ENCODE measurements at regions not wholly inside any gene's neighbourhood (a gene's known extent, or its start where the extent isn't known, plus 50 kb on each side); places are given as distances from the start of the nearest gene placed in this dataset.

- H3K4me1 ChIP-seq (ENCODE audit: control insufficient read depth, insufficient read depth, low read length, poor library complexity, severe bottlenecking) = no peaks in the 10 kb centered on the region
- H3K4me3 ChIP-seq (ENCODE audit: extremely low read depth, insufficient read depth, low read length, poor library complexity, severe bottlenecking) = no peak overlapping the region
- WGBS, 2 experiments (ENCODE audit: insufficient coverage in 2 of 2) = no CpG with 5 or more reads among the region's 2 CpGs
- H3K36me3 ChIP-seq (ENCODE audit: control insufficient read depth, insufficient read depth, low read length) = no peaks in the 10 kb centered on the region
- no peaks in the 10 kb centered on the region for H3K9me3 ChIP-seq (ENCODE audit: control insufficient read depth, low read length)
- no peak overlapping the region for H3K27ac ChIP-seq (ENCODE audit: low read depth, low read length, severe bottlenecking)
Measured at GRCh38 chr4:19304028-19304427, 947.7 kb upstream of the SLIT2 start.

GRCh38 chr4:19301527-19301926 lies 950.2 kb upstream of the SLIT2 start:
- Histone ChIP-seq H3K36me3 (ENCODE audit: control insufficient read depth, insufficient read depth, low read length) (no peaks in the 10 kb centered on the region), H3K4me1 (ENCODE audit: control insufficient read depth, insufficient read depth, low read length, poor library complexity, severe bottlenecking) (no peaks in the 10 kb centered on the region), H3K4me3 (ENCODE audit: extremely low read depth, insufficient read depth, low read length, poor library complexity, severe bottlenecking) (no peak overlapping the region), H3K27ac (ENCODE audit: low read depth, low read length, severe bottlenecking) (no peak overlapping the region), H3K9me3 (ENCODE audit: control insufficient read depth, low read length) (no peaks in the 10 kb centered on the region)
- 89 to 93% methylated on average over 2 of the region's 4 CpGs for WGBS, 2 experiments (ENCODE audit: insufficient coverage in 2 of 2)

GRCh38 chr4:19300213-19300612 lies 951.5 kb upstream of the SLIT2 start:
- WGBS, 2 experiments (ENCODE audit: insufficient coverage in 2 of 2) = no CpG with 5 or more reads among the region's 1 CpG
- H3K27ac ChIP-seq (ENCODE audit: low read depth, low read length, severe bottlenecking) = no peak overlapping the region
- no peaks in the 10 kb centered on the region for H3K9me3 ChIP-seq (ENCODE audit: control insufficient read depth, low read length)

GRCh38 chr4:19298998-19299397 lies 952.7 kb upstream of the SLIT2 start:
- H3K9me3 ChIP-seq (ENCODE audit: control insufficient read depth, low read length) = no peaks in the 10 kb centered on the region
- H3K4me3 ChIP-seq (ENCODE audit: extremely low read depth, insufficient read depth, low read length, poor library complexity, severe bottlenecking) = no peak overlapping the region
- H3K36me3 ChIP-seq (ENCODE audit: control insufficient read depth, insufficient read depth, low read length) = no peaks in the 10 kb centered on the region
- WGBS, 2 experiments (ENCODE audit: insufficient coverage in 2 of 2) = 100% methylated on average over 1 of the region's 3 CpGs; no CpG with 5 or more reads in 1 of the 2 experiments
- H3K4me1 ChIP-seq (ENCODE audit: control insufficient read depth, insufficient read depth, low read length, poor library complexity, severe bottlenecking) = no peaks in the 10 kb centered on the region
- no peak overlapping the region for H3K27ac ChIP-seq (ENCODE audit: low read depth, low read length, severe bottlenecking)

More at GRCh38 chr4:19300213-19300612, 951.5 kb upstream of the SLIT2 start:
- Histone ChIP-seq H3K4me3 (ENCODE audit: extremely low read depth, insufficient read depth, low read length, poor library complexity, severe bottlenecking) (no peak overlapping the region), H3K4me1 (ENCODE audit: control insufficient read depth, insufficient read depth, low read length, poor library complexity, severe bottlenecking) (no peaks in the 10 kb centered on the region), H3K36me3 (ENCODE audit: control insufficient read depth, insufficient read depth, low read length) (no peaks in the 10 kb centered on the region)

GRCh38 chr4:19293781-19294180 lies 957.9 kb upstream of the SLIT2 start:
- Histone ChIP-seq H3K4me1 (ENCODE audit: control insufficient read depth, insufficient read depth, low read length, poor library complexity, severe bottlenecking) (no peaks in the 10 kb centered on the region), H3K27ac (ENCODE audit: low read depth, low read length, severe bottlenecking) (no peak overlapping the region), H3K36me3 (ENCODE audit: control insufficient read depth, insufficient read depth, low read length) (no peaks in the 10 kb centered on the region), H3K9me3 (ENCODE audit: control insufficient read depth, low read length) (peaks cover 13% of the 10 kb centered on the region), H3K4me3 (ENCODE audit: extremely low read depth, insufficient read depth, low read length, poor library complexity, severe bottlenecking) (no peak overlapping the region)
- WGBS, 2 experiments (ENCODE audit: insufficient coverage in 2 of 2) = 80 to 100% methylated on average over 1 of the region's 1 CpG

GRCh38 chr4:19293080-19293479 lies 958.6 kb upstream of the SLIT2 start:
- Histone ChIP-seq H3K9me3 (ENCODE audit: control insufficient read depth, low read length) (peaks cover 13% of the 10 kb centered on the region), H3K36me3 (ENCODE audit: control insufficient read depth, insufficient read depth, low read length) (no peaks in the 10 kb centered on the region), H3K4me3 (ENCODE audit: extremely low read depth, insufficient read depth, low read length, poor library complexity, severe bottlenecking) (no peak overlapping the region), H3K27ac (ENCODE audit: low read depth, low read length, severe bottlenecking) (no peak overlapping the region), H3K4me1 (ENCODE audit: control insufficient read depth, insufficient read depth, low read length, poor library complexity, severe bottlenecking) (no peaks in the 10 kb centered on the region)
- no CpG with 5 or more reads among the region's 1 CpG for WGBS, 2 experiments (ENCODE audit: insufficient coverage in 2 of 2)

GRCh38 chr4:19286924-19287323 lies 964.8 kb upstream of the SLIT2 start:
- Histone ChIP-seq H3K4me3 (ENCODE audit: extremely low read depth, insufficient read depth, low read length, poor library complexity, severe bottlenecking) (no peak overlapping the region), H3K27ac (ENCODE audit: low read depth, low read length, severe bottlenecking) (no peak overlapping the region), H3K9me3 (ENCODE audit: control insufficient read depth, low read length) (peaks cover 8% of the 10 kb centered on the region), H3K4me1 (ENCODE audit: control insufficient read depth, insufficient read depth, low read length, poor library complexity, severe bottlenecking) (no peaks in the 10 kb centered on the region), H3K36me3 (ENCODE audit: control insufficient read depth, insufficient read depth, low read length) (no peaks in the 10 kb centered on the region)
- no CpG with 5 or more reads among the region's 1 CpG for WGBS, 2 experiments (ENCODE audit: insufficient coverage in 2 of 2)

- H3K4me1 ChIP-seq (ENCODE audit: control insufficient read depth, insufficient read depth, low read length, poor library complexity, severe bottlenecking) = no peaks in the 10 kb centered on the region
- no peak overlapping the region for H3K27ac ChIP-seq (ENCODE audit: low read depth, low read length, severe bottlenecking)
- no peaks in the 10 kb centered on the region for H3K36me3 ChIP-seq (ENCODE audit: control insufficient read depth, insufficient read depth, low read length)
- H3K9me3 ChIP-seq (ENCODE audit: control insufficient read depth, low read length) = peaks cover 14% of the 10 kb centered on the region
- 100% methylated on average over 1 of the region's 3 CpGs for WGBS, 2 experiments (ENCODE audit: insufficient coverage in 2 of 2)
- no peak overlapping the region for H3K4me3 ChIP-seq (ENCODE audit: extremely low read depth, insufficient read depth, low read length, poor library complexity, severe bottlenecking)
Measured at GRCh38 chr4:19285146-19285545, 966.6 kb upstream of the SLIT2 start.

- Histone ChIP-seq H3K9me3 (ENCODE audit: control insufficient read depth, low read length) (peaks cover 14% of the 10 kb centered on the region), H3K27ac (ENCODE audit: low read depth, low read length, severe bottlenecking) (no peak overlapping the region), H3K4me1 (ENCODE audit: control insufficient read depth, insufficient read depth, low read length, poor library complexity, severe bottlenecking) (no peaks in the 10 kb centered on the region), H3K4me3 (ENCODE audit: extremely low read depth, insufficient read depth, low read length, poor library complexity, severe bottlenecking) (no peak overlapping the region), H3K36me3 (ENCODE audit: control insufficient read depth, insufficient read depth, low read length) (no peaks in the 10 kb centered on the region)
- WGBS, 2 experiments (ENCODE audit: insufficient coverage in 2 of 2) = 20% methylated on average over 1 of the region's 1 CpG; no CpG with 5 or more reads in 1 of the 2 experiments
Measured at GRCh38 chr4:19278665-19279064, 973.0 kb upstream of the SLIT2 start.

- Histone ChIP-seq H3K4me3 (ENCODE audit: extremely low read depth, insufficient read depth, low read length, poor library complexity, severe bottlenecking) (no peak overlapping the region), H3K36me3 (ENCODE audit: control insufficient read depth, insufficient read depth, low read length) (no peaks in the 10 kb centered on the region)
- 100% methylated on average over 1 of the region's 2 CpGs; no CpG with 5 or more reads in 1 of the 2 experiments for WGBS, 2 experiments (ENCODE audit: insufficient coverage in 2 of 2)
Measured at GRCh38 chr4:19266566-19266965, 985.1 kb upstream of the SLIT2 start.

GRCh38 chr4:19262467-19262866 lies 989.2 kb upstream of the SLIT2 start:
- no CpG with 5 or more reads among the region's 2 CpGs for WGBS, 2 experiments (ENCODE audit: insufficient coverage in 2 of 2)

More at GRCh38 chr4:19266566-19266965, 985.1 kb upstream of the SLIT2 start:
- Histone ChIP-seq H3K9me3 (ENCODE audit: control insufficient read depth, low read length) (no peaks in the 10 kb centered on the region), H3K4me1 (ENCODE audit: control insufficient read depth, insufficient read depth, low read length, poor library complexity, severe bottlenecking) (no peaks in the 10 kb centered on the region), H3K27ac (ENCODE audit: low read depth, low read length, severe bottlenecking) (peak overlapping the region; percentile 24)

More at GRCh38 chr4:19262467-19262866, 989.2 kb upstream of the SLIT2 start:
- H3K4me1 ChIP-seq (ENCODE audit: control insufficient read depth, insufficient read depth, low read length, poor library complexity, severe bottlenecking) = no peaks in the 10 kb centered on the region
- H3K36me3 ChIP-seq (ENCODE audit: control insufficient read depth, insufficient read depth, low read length) = no peaks in the 10 kb centered on the region
- H3K27ac ChIP-seq (ENCODE audit: low read depth, low read length, severe bottlenecking) = no peak overlapping the region
- H3K9me3 ChIP-seq (ENCODE audit: control insufficient read depth, low read length) = no peaks in the 10 kb centered on the region
- no peak overlapping the region for H3K4me3 ChIP-seq (ENCODE audit: extremely low read depth, insufficient read depth, low read length, poor library complexity, severe bottlenecking)
